ENCODE measurements at regions not wholly inside any gene's neighbourhood (a gene's known extent, or its start where the extent isn't known, plus 50 kb on each side); places are given as distances from the start of the nearest gene placed in this dataset.

GRCh38 chr12:14254781-14255180 lies 110.7 kb upstream of the ATF7IP start:
- Mint-ChIP-seq H3K27ac (peak overlapping the region; percentile 95), H3K9me3 (peaks cover 6% of the 10 kb centered on the region), H3K36me3 (ENCODE audit: low read depth) (peaks cover 7% of the 10 kb centered on the region), H3K4me1 (ENCODE audit: low read depth) (peaks cover 66% of the 10 kb centered on the region), H3K4me3 (peak overlapping the region; percentile 4), H3K27me3 (ENCODE audit: insufficient read depth) (no peaks in the 10 kb centered on the region)
- no peak for DNase-seq (ENCODE audit: low spot score)
- intact Hi-C loops (cut with micrococcal nuclease) = loop anchor here (5.0 to 10.0 kb wide), 4 partner anchors 218 to 1628 kb away; partner anchors contain the start of gene STRAP

DNA sequence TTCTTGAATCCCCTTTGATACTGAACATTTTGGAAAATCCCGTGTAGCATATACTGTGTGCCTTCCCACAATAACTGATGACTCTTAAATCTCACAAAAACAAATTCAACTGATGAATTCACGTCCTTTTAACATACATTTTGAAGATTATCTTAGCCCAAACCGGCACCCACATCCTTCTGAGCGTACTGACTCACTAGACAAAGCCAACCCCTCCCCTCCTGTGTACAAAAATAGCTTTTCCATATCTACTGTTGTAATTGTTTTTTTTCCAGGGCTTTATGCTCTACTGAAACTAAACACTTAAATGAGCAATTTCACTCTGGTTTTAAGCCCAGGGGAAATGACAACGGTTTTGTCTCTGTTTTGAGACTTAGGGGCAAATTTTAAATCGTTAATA lies 109.4 kb upstream of the ATF7IP start:
- peak; percentile 40 for DNase-seq (ENCODE audit: low spot score)
- peak overlapping the region; percentile 95 for H3K27ac Mint-ChIP-seq
- H3K4me3 Mint-ChIP-seq = peak overlapping the region; percentile 76
- peaks cover 11% of the 10 kb centered on the region for H3K9me3 Mint-ChIP-seq
- H3K36me3 Mint-ChIP-seq (ENCODE audit: low read depth) = peaks cover 7% of the 10 kb centered on the region
- intact Hi-C loops (cut with micrococcal nuclease) = loop anchor here (1.0 to 10.0 kb wide), 11 partner anchors 17 to 1626 kb away; partner anchors contain the start of genes ATF7IP and STRAP
- H3K27me3 Mint-ChIP-seq (ENCODE audit: insufficient read depth) = no peaks in the 10 kb centered on the region
- peaks cover 64% of the 10 kb centered on the region for H3K4me1 Mint-ChIP-seq (ENCODE audit: low read depth)

GRCh38 chr12:14256555-14257169 lies 108.8 kb upstream of the ATF7IP start:
- Mint-ChIP-seq H3K9me3 (peaks cover 12% of the 10 kb centered on the region), H3K27ac (peak overlapping the region; percentile 95), H3K27me3 (ENCODE audit: insufficient read depth) (no peaks in the 10 kb centered on the region), H3K4me1 (ENCODE audit: low read depth) (peaks cover 59% of the 10 kb centered on the region), H3K36me3 (ENCODE audit: low read depth) (peaks cover 7% of the 10 kb centered on the region), H3K4me3 (peak overlapping the region; percentile 76)
- intact Hi-C loops (cut with micrococcal nuclease) = loop anchor here (1.0 to 10.0 kb wide), 14 partner anchors 17 to 1626 kb away; partner anchors contain the start of genes ATF7IP and STRAP
- DNase-seq (ENCODE audit: low spot score) = peak; percentile 65

- Mint-ChIP-seq H3K36me3 (ENCODE audit: low read depth) (peaks cover 7% of the 10 kb centered on the region), H3K27ac (peak overlapping the region; percentile 95), H3K9me3 (peaks cover 12% of the 10 kb centered on the region), H3K4me3 (peak overlapping the region; percentile 76), H3K4me1 (ENCODE audit: low read depth) (peaks cover 55% of the 10 kb centered on the region), H3K27me3 (ENCODE audit: insufficient read depth) (no peaks in the 10 kb centered on the region)
- no peak for DNase-seq (ENCODE audit: low spot score)
- intact Hi-C loops (cut with micrococcal nuclease) = loop anchor here (1.0 to 10.0 kb wide), 8 partner anchors 21 to 1625 kb away; partner anchors contain the start of gene STRAP
Observed at GRCh38 chr12:14257303-14257733, 108.2 kb upstream of the ATF7IP start.

DNA sequence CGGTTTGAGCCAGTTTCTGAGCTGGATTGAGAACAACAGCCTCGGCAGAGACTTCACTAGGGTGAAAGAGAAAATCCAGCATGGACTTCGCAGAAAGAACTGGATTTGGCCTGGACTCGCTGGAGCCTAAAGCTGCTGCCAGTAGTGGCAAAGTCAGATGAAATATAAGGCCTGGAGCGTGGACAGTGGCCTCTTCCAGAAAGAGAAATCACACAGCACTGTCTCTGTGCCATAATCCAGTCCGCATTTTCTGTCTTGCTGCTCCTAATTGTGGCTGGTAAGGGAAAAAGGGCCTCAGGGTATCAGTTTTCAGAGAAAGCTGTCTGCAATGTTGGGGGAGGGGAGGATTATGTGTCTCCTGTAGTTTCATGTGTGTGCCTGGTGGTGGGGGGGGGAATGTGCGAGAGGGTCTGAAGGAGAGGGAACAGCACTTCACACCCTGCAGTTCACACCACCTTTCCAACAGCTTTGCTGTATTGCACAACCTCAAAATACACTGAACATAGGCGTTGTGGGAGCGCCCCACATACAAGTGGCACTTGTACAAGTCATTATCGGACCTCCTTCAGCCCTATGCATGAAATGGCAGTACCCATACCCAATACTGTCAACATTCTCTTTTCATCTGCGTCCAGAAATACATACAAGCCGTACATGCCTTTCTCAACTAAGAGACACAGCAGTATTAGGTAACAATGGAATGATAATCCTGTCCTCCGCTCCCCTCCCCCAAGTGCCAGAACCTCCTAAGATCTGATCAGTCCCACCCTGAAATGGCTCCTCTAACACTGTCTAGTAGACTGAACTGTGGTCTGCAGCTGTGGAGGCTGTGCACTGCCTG lies 107.5 kb upstream of the ATF7IP start:
- intact Hi-C loops (cut with micrococcal nuclease) = loop anchor here (1.0 to 10.0 kb wide), 8 partner anchors 21 to 1624 kb away; partner anchors contain the start of gene STRAP
- peaks cover 7% of the 10 kb centered on the region for H3K36me3 Mint-ChIP-seq (ENCODE audit: low read depth)
- peaks cover 53% of the 10 kb centered on the region for H3K4me1 Mint-ChIP-seq (ENCODE audit: low read depth)
- peak overlapping the region; percentile 95 for H3K27ac Mint-ChIP-seq
- peaks cover 17% of the 10 kb centered on the region for H3K9me3 Mint-ChIP-seq
- peak; percentile 87 for DNase-seq (ENCODE audit: low spot score)
- peak overlapping the region; percentile 76 for H3K4me3 Mint-ChIP-seq
- H3K27me3 Mint-ChIP-seq (ENCODE audit: insufficient read depth) = no peaks in the 10 kb centered on the region

DNA sequence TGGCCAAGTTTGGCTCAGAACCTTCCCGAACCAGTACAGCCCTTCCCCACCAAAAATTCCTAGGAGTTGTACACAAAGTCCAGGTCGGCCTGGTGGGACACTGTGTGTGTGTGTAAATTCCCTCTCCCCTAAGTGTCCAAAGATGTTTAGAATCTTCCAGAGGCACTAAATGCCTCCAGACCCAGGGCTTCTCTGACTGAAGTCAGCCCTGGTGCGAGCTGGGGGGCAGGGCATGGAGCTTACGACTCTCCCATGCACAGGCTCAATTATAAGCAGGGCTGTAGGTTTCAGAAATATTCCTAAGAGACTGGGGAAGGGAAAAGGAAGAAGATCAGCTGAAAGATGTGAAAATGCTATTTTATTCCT lies 106.9 kb upstream of the ATF7IP start:
- peaks cover 7% of the 10 kb centered on the region for H3K36me3 Mint-ChIP-seq (ENCODE audit: low read depth)
- H3K4me1 Mint-ChIP-seq (ENCODE audit: low read depth) = peaks cover 53% of the 10 kb centered on the region
- H3K27ac Mint-ChIP-seq = peak overlapping the region; percentile 95
- peaks cover 17% of the 10 kb centered on the region for H3K9me3 Mint-ChIP-seq
- no peak for DNase-seq (ENCODE audit: low spot score)
- H3K27me3 Mint-ChIP-seq (ENCODE audit: insufficient read depth) = no peaks in the 10 kb centered on the region
- intact Hi-C loops (cut with micrococcal nuclease) = loop anchor here (5.0 to 10.0 kb wide), 4 partner anchors 214 to 1624 kb away; partner anchors contain the start of gene STRAP
- no peak overlapping the region for H3K4me3 Mint-ChIP-seq

DNA sequence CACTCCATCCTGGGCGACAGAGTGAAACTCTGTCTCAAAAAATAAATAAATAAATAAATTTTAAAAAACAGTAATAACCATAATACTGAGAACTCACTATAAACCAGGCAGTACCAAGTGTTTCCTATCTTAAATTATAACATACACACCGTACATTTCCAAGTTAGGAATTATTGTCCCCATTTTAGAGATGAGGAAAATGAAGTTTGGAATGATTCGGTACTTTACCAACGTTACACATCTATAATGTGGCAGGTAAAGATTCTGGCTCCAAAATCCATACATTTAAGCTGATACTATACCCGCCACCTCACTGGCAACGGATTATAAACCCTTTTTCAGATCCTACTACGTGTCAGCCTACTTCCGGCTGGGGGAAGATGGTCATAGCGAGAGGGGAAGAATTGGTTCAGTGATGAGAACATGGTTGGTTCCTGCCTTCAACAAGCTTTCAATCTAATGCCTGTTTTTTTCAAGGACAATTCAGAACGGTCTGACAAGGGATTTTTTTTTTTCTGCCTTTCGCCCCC lies 105.9 kb upstream of the ATF7IP start:
- intact Hi-C loops (cut with micrococcal nuclease) = loop anchor here (5.0 to 10.0 kb wide), 4 partner anchors 213 to 1623 kb away; partner anchors contain the start of gene STRAP
- Mint-ChIP-seq H3K36me3 (ENCODE audit: low read depth) (peaks cover 7% of the 10 kb centered on the region), H3K27me3 (ENCODE audit: insufficient read depth) (no peaks in the 10 kb centered on the region)

GRCh38 chr12:14260011-14260993 lies 105.2 kb upstream of the ATF7IP start:
- H3K4me3 Mint-ChIP-seq = no peak overlapping the region
- peaks cover 50% of the 10 kb centered on the region for H3K4me1 Mint-ChIP-seq (ENCODE audit: low read depth)
- H3K27ac Mint-ChIP-seq = no peak overlapping the region
- DNase-seq (ENCODE audit: low spot score) = no peak
- peaks cover 3% of the 10 kb centered on the region for H3K36me3 Mint-ChIP-seq (ENCODE audit: low read depth)
- intact Hi-C loops (cut with micrococcal nuclease) = no loop called here
- H3K27me3 Mint-ChIP-seq (ENCODE audit: insufficient read depth) = no peaks in the 10 kb centered on the region
- peaks cover 25% of the 10 kb centered on the region for H3K9me3 Mint-ChIP-seq

More for the DNA sequence above, 105.9 kb upstream of the ATF7IP start:
- Mint-ChIP-seq H3K4me1 (ENCODE audit: low read depth) (peaks cover 57% of the 10 kb centered on the region), H3K9me3 (peaks cover 26% of the 10 kb centered on the region), H3K27ac (no peak overlapping the region), H3K4me3 (no peak overlapping the region)
- no peak for DNase-seq (ENCODE audit: low spot score)

DNA sequence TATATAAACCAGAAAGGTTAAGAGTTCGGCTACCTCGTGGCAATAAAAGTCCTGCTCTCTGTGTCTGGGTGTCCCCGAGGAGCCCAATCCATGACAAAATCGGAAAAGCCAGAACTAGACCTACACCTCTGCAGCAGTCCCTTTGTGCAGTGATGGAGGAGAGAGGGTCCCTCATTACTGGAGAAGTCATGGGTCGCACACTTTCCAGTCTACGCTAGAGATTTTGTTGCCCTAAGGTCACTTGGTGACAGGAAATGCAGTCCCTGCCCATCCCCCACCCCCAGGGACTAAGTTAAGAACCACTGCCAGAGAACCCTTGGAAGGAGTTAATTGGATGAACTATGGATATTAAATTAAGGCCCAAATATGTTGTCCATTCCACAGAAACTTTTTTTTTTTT lies 104.4 kb upstream of the ATF7IP start:
- DNase-seq (ENCODE audit: low spot score) = no peak
- intact Hi-C loops (cut with micrococcal nuclease) = no loop called here
- Mint-ChIP-seq H3K27ac (no peak overlapping the region), H3K4me3 (no peak overlapping the region), H3K4me1 (ENCODE audit: low read depth) (peaks cover 42% of the 10 kb centered on the region), H3K9me3 (peaks cover 25% of the 10 kb centered on the region), H3K36me3 (ENCODE audit: low read depth) (no peaks in the 10 kb centered on the region), H3K27me3 (ENCODE audit: insufficient read depth) (no peaks in the 10 kb centered on the region)

DNA sequence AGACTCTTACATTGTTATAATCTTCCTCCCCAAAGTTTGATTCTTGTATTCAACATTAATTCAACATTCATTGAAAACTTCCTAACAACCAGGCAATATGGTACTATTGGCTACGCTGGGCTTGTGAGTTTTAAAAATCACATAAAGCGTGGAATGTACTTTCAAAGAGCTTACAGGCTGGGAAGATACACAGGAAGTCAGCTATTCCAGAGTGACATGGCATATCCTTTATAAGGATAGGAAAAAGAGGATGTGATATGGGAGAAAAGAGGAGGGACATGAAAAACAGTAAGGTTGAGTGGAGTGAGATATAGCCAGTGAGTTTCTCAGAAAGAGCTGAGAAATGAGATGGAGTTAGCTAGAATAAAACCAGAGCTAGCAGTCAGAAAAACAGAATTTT lies 103.6 kb upstream of the ATF7IP start:
- no peaks in the 10 kb centered on the region for H3K27me3 Mint-ChIP-seq (ENCODE audit: insufficient read depth)
- peaks cover 25% of the 10 kb centered on the region for H3K9me3 Mint-ChIP-seq
- no peak for DNase-seq (ENCODE audit: low spot score)
- H3K27ac Mint-ChIP-seq = no peak overlapping the region
- peaks cover 34% of the 10 kb centered on the region for H3K4me1 Mint-ChIP-seq (ENCODE audit: low read depth)
- intact Hi-C loops (cut with micrococcal nuclease) = no loop called here
- no peak overlapping the region for H3K4me3 Mint-ChIP-seq
- H3K36me3 Mint-ChIP-seq (ENCODE audit: low read depth) = no peaks in the 10 kb centered on the region

DNA sequence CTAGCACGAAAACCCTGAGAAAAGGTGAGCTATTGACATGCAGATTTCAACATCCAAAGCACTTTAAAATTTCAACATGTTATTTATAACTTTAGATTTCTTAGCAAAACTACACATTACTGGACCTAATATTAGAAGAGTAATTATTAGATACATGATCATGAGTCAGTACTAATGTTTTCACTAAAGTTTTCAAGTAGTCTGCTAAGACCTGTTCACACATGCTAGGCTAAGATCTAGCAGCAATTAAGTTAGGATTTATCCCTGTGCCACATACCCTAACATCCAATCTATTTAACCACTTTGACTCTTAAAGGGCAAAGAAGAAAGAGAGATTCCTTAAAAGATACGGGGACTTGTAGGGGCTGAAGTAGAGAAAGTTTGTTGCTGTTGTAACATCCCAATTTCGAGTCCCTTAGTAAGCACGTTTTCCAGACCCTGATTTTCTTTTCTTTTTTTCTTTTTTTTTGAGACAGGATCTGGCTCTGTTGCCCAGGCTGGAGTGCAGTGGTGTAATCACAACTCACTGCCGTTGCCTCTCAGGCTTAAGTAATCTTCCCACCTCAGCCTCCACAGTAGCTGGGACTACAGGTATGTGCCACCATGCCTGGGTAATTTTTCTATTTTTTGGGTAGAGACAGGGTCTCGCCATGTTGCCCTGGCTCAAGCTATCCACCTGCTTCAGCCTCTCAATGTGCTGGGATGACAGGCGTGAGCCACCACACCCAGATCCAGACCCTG lies 102.5 kb upstream of the ATF7IP start:
- Mint-ChIP-seq H3K27me3 (ENCODE audit: insufficient read depth) (no peaks in the 10 kb centered on the region), H3K4me3 (no peak overlapping the region), H3K27ac (no peak overlapping the region), H3K4me1 (ENCODE audit: low read depth) (peaks cover 24% of the 10 kb centered on the region), H3K36me3 (ENCODE audit: low read depth) (no peaks in the 10 kb centered on the region), H3K9me3 (peaks cover 25% of the 10 kb centered on the region)
- DNase-seq (ENCODE audit: low spot score) = no peak
- intact Hi-C loops (cut with micrococcal nuclease) = no loop called here
